GM21723 (cell line): ENCODE measurements at regions not wholly inside any gene's neighbourhood (a gene's known extent, or its start where the extent isn't known, plus 50 kb on each side); places are given as distances from the start of the nearest gene placed in this dataset.

Source experiments
- ATAC-seq: cut with Tn5 transposase; IDR thresholded peaks from one replicate; pipeline ENCODE4 v1.9.1; 2021; ENCODE audit warnings: mild to moderate bottlenecking, moderate library complexity; ENCODE audit not compliant: unreplicated experiment

DNA sequence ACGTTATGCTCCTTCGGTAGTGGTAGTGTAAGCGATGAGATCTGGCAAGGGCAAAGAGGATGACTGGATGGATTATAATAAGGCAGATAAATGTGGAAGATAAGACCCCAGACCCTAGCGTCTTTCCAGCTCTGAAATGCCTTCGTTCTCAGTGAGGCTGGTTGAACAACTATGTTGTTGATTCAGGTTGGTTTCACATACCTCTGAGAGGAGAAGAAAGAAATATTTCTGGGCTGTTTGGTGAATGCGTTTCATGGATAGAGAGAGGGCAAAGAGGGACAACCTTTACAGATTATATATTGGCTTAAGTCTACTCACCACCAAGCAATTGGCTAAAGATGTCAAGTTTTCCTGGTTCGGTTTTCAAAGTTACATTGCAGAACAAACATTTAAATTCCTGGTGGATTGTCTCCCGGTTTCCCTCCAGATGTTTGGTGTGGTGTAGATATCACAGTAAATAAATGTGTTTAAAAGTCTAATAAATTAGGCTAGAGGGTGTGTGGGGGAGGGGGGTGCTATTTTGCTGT is 190.1 kb upstream of the GLI2 start:
- no peak for ATAC-seq

DNA sequence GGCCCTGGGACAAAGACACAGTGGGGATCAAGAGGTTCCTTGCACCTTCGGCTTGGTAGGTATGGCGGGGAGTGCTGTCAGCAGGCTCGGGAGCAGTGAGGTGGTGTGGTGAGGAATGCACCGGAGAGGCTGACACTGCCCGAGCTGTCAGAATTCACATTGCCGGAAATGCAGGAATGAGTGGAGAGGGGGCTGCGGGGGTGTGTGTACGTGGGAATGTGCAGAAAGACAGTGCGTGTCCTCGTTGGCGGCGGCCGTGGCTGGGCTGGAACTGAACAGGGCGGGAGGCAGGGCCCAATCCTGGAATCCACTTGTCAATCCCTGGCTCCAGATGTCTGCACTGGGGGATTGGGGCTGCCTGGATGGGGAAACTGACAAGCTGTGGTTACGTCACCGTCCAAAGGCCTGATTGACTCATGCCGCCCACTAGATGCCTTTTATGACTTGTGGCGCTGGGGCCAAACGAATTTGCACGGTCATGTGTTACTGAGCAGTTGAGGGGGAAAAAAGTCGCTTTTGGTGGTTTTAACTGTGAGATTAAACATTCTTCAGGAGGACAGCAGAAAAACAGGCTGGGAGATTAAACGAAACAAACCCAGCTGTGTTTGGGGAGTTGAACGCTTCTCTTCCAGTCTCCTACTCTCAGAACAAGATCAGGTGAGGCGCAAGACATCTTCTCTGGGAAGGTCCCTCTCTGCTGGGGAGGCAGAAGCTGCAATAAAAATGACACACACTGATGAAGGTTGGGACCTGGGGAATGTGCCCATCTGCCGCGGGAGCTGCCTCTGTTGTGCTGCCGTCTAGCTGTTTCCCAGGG is 189.4 kb upstream of the GLI2 start:
- no peak for ATAC-seq

DNA sequence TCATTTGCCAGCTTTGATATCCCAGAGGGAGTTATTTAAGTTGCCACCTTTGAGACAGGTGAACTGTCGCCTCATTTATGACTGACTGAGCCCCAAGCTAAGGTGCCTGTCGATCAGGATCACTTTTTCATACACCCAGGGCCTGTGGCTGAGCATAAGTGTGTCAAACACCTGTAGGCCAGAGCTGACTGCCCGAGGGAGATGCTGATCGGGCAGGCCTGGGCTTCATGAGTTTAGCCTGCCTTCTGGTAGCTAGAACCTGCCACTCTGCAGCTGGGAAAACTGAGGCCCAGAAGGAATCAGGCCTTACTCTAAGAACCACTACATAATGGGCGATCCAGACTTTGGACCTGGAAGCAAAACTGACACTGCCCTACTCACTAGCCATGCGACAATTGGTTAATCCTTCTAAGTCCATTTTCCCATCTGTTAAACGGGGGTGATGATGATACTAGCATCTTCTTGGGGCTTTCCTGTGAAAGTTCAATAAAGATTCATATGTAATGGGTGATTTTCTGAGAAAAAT is 188.7 kb upstream of the GLI2 start:
- ATAC-seq, result no peak

DNA sequence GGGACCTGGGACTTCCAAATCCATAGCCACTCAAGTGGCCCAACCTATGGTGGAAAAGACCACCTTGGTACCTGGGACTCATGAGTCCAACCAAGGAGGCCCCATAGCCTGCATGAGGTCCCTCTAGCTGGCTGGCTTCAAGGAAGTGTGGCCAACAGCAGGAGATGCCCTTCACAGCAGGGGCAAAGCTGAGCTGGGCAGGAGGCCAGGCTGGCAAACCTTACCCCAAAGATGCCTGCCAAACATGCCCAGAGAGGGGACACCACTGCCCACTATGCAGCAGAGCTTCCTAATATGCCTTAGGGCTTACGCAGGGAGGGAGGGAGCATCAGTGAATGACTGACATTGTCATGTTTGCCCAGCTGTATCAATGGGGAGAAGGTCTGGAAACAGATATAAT is 188.0 kb upstream of the GLI2 start:
- no peak for ATAC-seq

DNA sequence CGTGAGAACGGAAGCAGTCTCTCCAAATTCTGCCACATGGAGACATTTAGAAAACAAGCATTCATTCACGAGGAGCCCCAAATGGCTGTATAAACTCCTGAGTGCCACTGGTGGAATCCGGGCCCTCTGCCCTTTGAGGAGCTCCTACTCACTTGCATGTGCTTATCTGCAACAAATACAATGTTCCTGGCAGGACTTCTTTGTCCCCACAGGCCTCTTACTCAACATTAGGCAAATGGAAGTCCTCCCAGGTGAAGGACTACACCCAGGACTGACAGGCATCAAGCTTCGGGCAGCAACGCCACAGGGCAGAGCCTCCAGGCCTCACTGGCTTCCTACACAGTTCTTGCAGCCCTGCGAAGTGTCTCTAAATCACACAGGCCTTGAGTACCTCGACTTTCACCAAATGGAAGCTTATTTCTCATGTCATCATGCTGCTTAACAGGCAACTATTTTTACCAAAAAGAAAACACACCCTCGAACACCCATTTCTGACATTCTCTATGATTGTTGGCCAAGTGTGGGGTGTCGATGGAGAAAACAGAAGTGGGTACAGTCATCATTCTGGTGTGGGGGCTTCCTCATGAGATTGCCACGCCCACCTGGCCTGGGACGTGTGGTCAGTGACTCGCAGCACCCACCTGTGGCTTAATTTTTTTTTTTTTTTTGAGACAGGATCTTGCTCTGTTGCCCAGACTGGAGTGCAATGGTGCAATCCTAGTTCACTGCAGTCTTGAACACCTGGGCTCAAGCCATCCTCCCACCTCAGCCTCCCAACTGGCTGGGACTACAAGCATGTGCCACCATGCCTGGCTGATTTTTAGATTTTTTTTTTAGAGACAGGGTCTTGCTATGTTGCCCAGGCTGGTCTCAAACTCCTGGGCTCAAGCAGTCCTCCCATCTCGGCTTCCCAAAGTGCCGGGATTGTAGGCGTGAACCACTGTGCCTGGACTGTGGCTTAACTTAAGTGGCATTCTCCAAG is 186.8 kb upstream of the GLI2 start:
- no peak for ATAC-seq

DNA sequence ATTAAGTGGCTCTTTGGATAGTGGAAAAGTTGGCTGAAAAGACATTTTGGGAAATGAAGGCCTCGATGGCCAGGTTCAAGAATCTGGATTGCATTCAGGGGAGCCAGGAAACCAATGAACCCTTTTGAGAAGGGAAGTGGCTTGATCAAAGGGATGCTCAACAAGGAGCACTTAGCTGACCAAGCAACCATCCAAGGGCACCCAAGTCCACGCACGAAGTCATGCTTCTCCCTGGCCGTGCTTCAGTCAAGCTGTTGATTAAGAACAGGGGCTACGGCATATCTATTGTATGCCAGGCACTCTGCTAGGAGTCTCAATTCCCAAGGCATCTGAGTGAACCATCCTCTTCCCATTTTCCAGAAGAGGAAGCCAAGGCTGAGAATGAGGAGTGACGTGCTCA is 185.8 kb upstream of the GLI2 start:
- no peak for ATAC-seq

DNA sequence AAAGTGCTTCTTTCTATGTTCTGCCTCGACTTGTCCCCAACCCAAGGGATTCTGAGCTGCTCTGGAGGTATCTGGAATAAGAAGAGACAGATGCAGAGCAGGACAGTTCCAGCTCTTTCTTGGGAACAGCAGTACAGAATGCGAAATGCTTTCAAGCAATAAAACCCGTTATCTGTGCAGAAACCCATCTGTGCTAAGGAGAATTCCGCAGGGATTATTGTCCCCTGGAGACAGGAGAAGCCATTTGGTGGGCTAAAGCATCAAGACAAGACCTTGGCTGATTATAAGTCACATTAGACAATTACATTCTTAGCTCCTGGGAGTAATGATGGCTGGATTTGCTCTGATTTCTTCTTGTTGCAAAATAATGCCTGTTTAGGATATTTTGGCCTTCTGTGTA is 185.4 kb upstream of the GLI2 start:
- ATAC-seq, result no peak

DNA sequence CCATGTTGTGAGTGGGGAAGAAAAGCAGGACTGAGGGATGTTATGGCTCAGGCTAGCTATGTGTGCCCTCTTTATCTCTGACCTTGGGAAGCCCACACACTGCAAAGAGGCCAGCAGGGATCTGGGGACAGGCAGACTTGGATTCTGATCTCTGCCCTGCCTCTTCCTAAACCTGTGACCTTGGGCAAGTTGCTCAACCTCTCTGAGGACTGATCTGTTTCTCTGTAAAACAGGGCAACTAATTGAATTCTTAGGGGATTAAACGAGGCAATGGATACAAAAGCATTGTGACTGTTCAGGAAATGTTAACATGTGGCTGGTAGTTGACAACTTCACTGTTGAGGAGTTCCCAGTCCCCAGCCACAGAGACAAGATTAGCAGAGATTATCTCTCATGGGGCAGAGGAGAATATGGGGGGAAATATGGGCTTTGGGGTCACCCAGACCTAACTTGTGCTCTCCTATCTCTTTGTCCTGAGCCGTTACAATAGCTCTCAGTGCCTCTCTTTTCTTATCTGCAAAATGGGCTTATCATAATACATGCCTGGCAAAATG is 184.7 kb upstream of the GLI2 start:
- no peak for ATAC-seq

DNA sequence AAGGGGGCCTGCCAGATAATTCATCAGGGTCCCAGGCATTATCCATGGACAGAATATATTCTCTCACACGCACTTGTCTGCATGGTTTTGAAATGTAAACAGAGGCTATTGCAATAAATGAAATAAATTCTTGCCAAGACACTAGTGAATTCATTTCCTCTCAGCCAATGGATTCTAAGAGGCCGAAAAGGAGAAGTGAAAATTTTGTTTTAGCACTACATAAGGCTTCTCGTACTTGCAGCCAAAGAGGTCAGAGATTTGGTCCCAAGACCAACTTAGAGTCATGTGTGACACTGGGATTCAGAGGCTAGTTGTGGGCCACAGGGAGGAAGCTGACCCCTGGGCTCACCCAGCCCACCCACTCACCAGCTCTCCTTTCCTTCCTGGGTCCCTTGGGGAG is 184.1 kb upstream of the GLI2 start:
- ATAC-seq, result peak; percentile 70

DNA sequence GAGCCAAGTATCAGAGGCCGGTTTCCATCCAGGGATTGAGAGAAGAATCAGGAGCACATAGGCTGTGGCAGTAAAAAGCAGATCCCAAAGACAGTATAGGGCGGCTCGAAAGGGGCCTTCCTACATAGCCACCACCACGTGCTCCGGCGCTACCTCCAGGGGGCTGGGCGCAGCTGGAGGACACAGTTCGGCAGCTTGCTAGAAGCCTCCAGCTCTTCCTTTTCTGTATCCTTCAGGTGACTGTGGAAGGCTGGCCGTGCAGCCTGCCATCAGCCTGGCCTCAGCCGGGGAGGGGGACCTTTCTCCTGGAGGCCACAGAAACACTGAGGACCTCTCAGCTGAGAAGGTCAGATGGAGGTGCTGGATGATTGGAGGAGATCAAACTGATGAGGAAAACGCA is 183.6 kb upstream of the GLI2 start:
- no peak for ATAC-seq

DNA sequence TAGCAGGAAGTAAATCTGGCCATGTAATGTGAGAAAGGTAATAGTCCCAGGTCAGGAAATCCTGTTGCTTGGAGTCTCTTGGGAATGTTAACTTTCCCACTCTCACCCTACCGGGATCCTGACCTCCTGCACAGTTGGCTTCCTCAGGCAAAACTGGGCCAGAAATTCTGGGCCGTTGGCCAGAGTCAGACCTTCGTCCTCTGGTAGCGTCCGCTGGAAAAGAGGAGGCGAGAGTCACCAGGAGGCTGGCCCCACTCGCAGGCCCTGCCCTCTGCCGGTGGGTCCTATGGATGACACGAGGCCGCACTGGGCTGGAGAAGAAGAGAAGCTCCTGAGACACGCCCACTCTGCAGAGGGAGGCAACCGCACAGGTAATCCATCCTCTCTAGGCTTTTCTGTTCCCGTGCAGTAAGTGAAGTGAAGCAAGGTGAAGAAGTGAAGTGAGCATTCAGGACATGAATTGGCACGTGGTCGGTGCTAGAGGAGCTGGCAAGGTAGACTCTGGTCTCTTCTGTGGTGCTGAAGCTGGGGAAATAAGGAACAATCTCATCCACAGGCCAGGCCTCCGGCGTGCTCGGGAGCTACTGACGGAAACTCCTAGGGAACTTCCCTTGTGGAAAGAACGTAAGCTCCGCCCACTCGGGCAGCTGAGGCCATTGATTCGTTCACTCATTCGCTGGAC is 182.7 kb upstream of the GLI2 start:
- no peak for ATAC-seq

DNA sequence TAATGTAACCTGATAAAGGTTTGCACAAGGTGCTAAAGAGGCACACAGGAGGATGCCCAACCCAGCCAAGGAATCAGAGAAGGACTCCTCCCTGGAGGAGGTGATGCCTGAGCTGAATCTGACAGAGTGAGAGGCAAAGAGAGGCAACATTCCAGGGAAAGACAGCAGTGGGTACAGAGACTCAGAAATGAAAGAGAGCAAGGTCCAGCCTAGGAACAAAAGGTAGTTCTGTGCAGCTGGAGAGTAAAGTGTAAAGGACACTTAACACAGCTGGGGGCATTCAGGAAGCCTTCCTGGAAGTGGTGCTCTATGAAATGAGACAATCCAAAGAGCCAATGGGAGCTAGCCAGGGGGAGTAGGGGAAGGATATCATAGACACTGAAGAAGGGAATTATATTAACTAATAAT is 181.0 kb upstream of the GLI2 start:
- no peak for ATAC-seq

DNA sequence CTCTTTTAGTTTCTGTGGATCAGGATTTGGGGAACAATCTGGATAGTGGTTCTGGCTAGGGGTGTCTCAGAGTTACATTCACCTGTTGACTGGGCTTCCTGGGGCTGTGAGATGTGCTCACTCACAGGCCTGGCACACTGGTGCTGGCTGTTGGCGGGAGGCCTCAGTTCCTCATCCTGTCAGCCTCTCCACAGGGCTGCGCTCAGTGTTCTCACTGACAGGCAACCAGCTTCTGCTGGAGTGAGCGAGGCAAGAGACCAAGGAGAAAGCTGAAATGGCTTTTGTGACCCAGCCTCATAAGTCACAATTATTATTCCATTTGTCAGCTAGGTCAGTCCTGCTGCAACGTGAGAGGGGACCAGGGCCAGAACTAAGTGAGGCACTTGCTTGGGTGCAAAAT is 180.6 kb upstream of the GLI2 start:
- ATAC-seq, result no peak

DNA sequence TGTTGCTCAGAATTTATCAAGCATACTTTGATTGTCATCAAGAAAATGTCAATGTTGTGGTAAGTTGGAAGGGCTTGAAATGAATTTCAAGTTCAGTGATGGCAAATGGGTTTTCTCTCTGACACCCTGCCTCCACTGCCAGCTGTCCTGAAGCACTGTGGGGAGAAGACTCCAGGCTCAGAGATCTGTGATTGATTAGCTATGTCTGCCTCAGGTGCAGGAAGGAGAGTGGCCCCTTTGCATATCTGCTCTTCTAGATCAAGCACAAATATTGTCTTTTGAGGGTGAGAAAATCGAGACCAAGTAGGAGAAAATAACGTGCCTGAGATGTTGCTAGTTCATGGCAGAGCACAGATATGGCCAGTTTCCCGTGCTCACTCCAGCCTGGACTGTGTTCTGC is 178.8 kb upstream of the GLI2 start:
- no peak for ATAC-seq

DNA sequence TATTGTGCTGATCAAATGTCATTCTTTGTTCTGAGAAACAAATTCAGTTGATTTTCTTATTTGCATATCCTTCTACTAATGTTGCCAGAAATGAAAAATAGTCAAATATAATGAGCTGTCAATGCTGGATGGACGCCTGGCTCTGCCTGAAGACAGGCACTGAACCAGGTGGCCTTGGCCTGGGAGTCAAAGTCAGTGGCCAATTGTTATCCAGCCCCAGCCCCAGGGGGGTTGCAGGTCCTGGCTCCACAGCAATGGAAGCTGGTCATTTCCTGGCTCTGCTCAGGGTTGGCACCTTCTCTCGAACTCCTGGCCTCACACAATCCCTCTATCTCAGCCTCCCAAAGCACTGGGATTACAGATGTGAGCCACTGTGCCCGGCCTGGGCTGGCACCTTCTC is 176.8 kb upstream of the GLI2 start:
- no peak for ATAC-seq

DNA sequence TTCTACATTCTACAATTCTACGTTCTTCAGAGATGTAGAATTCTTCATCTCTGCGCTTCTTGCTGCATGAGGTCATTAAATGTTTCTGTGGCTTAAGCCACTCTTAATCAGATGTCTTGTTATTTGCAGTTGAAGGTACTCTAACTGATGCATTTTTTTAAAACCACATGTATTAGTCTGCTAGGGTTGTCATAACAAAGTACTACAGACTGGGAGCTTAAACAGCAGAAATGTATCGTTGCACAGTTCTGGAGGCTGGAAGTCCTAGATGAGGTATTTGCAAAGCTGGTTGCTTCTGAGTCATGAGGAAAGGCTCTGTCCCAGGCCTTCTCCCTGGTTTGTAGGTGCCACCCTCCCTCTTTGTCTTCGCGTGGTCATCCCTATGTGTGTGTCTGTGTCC is 176.3 kb upstream of the GLI2 start:
- ATAC-seq, result no peak

DNA sequence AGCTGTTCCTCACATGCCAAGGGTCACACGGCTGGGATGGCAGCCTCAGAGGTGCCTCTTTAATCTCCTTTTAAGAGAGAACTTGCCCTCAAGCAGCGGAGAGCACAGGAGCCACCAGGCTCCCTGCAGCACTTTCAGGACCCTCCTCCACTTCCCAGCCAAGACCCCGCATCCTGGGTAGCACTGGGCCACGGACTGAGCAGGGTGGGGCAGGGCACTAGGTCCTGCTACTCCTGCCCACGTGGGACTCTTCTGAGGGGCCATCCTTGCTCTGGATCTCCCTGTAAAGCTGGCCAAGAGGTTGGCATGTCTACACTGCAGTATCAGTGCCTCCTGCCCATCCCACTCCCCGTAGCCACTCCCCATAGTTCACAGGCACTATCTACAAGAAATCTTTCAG is 175.3 kb upstream of the GLI2 start:
- ATAC-seq, result no peak

DNA sequence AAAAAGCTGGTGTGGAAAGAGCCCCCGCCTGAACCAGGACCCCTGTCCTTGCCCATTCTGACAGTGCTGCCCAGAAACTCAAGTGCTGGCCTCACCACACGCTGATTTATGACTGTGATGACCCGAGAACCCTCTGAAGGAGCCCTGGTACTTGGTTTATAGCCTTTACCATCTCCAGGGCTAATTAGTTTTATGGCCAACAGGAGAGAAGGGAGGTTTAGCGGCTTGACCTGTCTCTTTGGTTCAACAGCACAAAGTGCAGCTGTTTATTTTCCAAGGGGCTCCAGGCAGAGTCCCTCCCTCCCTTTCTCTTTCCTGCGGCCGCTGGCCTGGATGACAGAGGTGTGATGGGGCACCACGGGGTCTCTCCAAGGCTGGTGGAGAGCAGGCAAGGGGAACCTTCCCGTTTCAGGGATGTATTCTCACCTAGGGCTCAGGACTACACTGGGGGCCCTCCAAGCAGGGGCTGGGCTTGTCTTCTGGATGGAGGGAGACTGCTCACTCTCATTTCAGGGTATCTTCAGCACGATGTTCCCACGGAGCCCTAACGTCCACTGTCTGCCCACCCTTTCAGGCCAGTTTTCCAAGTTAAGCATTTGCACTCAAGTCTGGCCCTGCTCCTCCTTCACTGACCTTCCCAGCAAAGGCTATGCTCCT is 174.2 kb upstream of the GLI2 start:
- ATAC-seq, result no peak

DNA sequence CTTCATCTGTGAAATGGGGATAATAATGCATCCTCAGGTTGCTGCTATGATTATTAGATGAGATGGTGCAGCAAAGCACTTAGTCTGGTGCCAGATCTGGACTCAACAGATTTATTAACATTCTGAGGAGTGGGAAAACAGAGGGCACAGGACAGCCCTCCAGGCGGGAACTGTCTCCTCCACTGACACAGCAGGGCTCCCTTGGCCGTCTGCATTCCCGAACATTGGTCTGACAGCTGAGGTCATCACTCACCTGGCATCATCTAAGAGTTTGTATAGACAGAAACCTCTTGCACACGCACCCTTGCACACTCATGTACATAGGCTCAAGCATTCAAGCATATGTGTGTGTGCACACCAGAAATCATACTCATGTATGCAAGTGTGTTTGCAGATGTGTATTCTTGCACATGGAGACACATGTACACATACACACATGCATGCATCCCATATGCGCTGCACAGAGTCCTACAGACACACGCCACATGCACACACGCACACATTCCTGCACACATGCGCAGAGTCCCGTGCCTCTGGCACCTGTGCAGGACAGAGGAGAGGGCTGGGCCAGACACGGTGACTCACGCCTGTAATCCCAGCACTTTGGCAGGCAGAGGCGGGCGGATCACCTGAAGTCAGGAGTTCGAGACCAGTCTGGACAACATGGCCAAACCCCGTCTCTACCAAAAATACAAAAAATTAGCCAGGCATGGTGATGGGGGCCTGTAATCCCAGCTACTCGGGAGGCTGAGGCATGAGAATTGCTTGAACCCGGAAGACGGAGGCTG is 173.3 kb upstream of the GLI2 start:
- ATAC-seq, result no peak
